OCI-LY1 (cell line): ENCODE measurements at regions not wholly inside any gene's neighbourhood (a gene's known extent, or its start where the extent isn't known, plus 50 kb on each side); places are given as distances from the start of the nearest gene placed in this dataset.

Experiments
- CTCF ChIP-seq: fragments of 200-600 bp; sonication (generic), shearing (Covaris generic); IDR thresholded peaks from 2 replicates; pipeline ENCODE4 v1.5.1; 2017; ENCODE audit warnings: mild to moderate bottlenecking, antibody characterized with exemption, low read length, moderate library complexity, mixed read lengths
- EZH2 ChIP-seq: fragments of 200-600 bp; sonication (generic), shearing (Covaris generic); IDR thresholded peaks from 2 replicates; pipeline ENCODE4 v1.8.0; 2017; ENCODE audit warnings: borderline replicate concordance, mixed run types, mild to moderate bottlenecking, antibody characterized with exemption, low read length, moderate library complexity, mixed read lengths

DNA sequence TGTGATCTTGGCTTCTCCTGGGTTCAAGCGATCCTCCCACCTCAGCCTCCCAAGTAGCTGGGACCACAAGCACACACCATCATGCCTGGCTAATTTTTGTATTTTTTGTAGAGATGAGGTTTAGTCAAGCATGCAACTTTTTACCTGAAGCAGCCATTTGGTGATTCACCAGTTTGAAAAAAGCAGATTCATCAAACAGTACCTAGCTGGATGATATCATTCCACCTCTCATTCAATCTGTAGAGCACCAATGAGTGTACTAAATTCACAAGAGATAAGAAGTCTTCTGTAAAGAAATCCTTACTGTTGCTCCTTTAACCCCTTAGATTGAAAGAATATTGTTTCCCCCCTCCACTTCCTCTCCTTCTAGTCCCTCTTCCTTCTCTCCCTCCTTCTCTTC lies 261.1 kb upstream of the RFC3 start:
- TF ChIP-seq CTCF (no peak), EZH2 (no peak)
